WTC11 (cell line): ENCODE measurements at regions not wholly inside any gene's neighbourhood (a gene's known extent, or its start where the extent isn't known, plus 50 kb on each side); places are given as distances from the start of the nearest gene placed in this dataset.

Experiments
- TEAD1 ChIP-seq: sonication (generic); formaldehyde crosslinking; IDR thresholded peaks from 2 replicates; pipeline ENCODE4 v1.8.0; 2022; ENCODE audit warnings: mild to moderate bottlenecking, missing genetic modification reagents
- TEAD4 ChIP-seq: sonication (generic); formaldehyde crosslinking; IDR thresholded peaks from 2 replicates; pipeline ENCODE4 v1.8.0; 2022; ENCODE audit warnings: mild to moderate bottlenecking, missing genetic modification reagents

DNA sequence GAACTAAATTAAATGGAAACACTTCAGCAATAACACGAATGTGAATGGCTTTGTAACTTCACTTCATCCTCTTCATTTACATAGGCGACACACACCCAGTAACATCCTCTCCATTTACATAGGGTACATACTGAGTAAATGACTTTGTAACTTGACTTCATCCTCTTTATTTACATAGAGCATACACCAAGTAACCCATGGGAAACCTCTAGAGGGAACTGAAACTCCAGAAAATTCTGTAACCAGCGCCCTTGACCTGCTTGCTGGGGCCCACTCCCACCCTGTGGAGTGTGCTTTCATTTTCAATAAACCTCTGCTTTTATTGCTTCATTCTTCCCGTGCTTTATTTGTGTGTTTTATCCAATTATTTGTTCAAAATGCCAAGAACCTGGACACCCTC lies 81.6 kb upstream of the OPRM1 start:
- TF ChIP-seq TEAD1 (CRISPR knock-in tag) (no peak), TEAD4 (CRISPR knock-in tag) (no peak)
